Left cardiac atrium (tissue), 4 donors: ENCODE measurements at regions not wholly inside any gene's neighbourhood (a gene's known extent, or its start where the extent isn't known, plus 50 kb on each side); places are given as distances from the start of the nearest gene placed in this dataset.
A peak's percentile ranks its signal among the peaks of the same experiment; 100 is the strongest.
"Not testable (repeated sequence)": the region's sequence is repeated elsewhere in the genome, so short reads cannot be mapped to it uniquely, and the experiment has no call there.

Experiments used
- ATAC-seq, 2 donors: fragments of 200-7000 bp; cut with Tn5 transposase; one replicate each; pipeline ENCODE4 v1.9.1; 2020; ENCODE audit warnings: mild to moderate bottlenecking in 2 of 2, moderate library complexity in 2 of 2
- DNase-seq: peaks from one replicate; pipeline ENCODE4 v3.0.0-alpha.2; 2020
- intact Hi-C, 2 donors: fragments of 100-400 bp; cut with DNase I; formaldehyde crosslinking; loops; one replicate each; pipeline versions ENCODE4 v1.14.1 to v1.15.1; 2022 to 2023
- donor health status: DM: no; HTN: yes; CAD: no.
- donor health status: DM: no; HTN: yes; CAD: no; lungs with severe emphysema.
- donor health status: DM: yes; HTN: yes; CAD: no.
- donor health status: Dilated cardiomyopathy.

DNA sequence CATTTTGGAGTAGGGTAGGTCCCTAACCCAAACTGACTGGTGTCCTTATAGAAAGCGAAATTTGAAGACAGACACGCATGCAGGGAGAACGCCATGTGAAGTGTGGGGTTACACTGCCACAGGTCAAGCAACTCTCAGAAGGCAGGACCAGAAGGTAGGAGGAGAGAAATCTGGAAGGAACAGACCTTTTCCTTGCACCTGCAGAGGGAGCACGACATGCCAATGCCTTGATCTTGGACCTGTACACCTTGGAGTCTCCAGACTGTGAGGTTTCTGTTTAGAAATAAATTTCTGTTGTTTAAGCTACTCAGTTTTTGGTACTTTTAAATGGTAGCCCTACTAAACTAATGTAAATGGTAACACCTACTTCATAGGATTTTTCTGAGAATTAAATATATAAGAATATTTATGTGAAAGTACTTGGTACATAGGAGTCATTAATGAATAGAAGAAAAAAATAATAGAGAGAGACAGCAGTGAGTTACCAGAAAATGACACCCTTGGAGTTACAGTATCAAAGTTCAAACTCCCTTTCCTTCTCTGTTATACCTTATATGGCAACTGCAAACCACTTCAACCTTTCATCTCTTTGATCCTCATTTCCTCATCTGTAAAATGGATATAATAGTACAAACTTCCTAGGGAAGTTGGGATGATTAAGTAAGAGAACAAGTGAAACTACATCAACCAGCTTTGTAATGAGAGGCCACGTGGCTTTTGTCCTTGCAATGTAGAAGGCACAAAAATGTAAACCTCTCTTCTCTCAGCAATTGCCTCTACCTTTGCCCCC lies 184.9 kb upstream of the PARD3B start:
- intact Hi-C loops, result no loop called here
- DNase-seq (no peak), ATAC-seq (no peak)

DNA sequence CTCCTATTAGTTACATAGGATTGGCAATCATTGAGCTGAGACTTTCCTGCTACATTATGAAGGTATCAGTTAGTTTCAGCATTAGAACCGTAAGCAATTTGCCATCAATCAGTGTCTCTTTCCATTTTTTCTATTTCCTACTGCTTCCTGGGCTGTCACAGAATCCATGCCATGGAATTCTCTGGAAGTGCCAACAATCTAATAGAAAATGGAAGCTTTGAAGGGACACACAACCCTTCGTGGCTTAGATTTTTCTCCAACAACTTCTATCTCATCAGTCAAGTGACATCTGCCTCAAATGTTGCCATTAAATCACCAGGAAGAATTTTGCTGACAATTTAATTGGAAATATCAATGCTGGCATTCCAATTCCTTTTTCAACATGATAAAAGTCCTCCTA lies 183.5 kb upstream of the PARD3B start:
- DNase-seq (no peak), ATAC-seq (no peak)
- intact Hi-C loops, result no loop called here

DNA sequence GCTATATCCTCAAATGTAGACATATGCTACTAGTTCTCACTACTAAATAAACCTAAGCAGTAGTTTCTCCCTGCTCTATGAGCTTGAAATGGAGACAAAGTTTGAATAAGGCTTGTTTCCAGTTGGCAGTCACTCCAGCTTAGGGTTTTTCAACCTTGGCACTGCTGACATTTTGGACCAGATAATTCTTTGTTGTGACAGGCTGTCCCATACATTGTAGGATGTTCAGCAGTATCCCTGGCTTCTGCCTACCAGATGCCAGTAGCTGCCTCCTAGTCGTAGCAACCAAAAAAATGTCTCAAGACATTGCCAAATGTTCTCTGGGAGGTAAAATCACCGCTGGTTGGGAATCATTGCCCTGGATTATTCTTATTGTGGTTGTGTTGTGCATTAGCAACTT lies 182.7 kb upstream of the PARD3B start:
- no peak for ATAC-seq
- DNase-seq, result no peak
- intact Hi-C loops, result no loop called here

DNA sequence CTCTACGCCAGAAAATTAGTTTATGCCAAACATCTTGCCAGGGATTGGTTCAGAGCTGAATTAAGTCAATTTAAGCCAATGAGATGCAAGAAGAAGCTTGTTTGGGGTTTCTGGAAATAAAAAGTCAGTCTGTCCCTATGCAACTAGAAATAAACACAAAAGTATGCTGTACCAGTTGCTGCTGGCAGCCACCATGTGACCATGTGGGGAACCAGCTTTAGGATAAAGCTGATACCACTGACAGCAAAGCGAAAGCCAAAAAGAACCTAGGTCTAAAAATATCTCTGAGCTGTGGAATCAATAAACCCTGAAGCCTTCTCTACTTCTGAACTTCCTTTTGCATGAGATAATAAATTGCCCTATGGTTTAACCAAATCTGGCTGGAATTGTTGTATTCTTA lies 181.8 kb upstream of the PARD3B start:
- no peak for DNase-seq
- intact Hi-C loops, result no loop called here
- ATAC-seq, result no peak

DNA sequence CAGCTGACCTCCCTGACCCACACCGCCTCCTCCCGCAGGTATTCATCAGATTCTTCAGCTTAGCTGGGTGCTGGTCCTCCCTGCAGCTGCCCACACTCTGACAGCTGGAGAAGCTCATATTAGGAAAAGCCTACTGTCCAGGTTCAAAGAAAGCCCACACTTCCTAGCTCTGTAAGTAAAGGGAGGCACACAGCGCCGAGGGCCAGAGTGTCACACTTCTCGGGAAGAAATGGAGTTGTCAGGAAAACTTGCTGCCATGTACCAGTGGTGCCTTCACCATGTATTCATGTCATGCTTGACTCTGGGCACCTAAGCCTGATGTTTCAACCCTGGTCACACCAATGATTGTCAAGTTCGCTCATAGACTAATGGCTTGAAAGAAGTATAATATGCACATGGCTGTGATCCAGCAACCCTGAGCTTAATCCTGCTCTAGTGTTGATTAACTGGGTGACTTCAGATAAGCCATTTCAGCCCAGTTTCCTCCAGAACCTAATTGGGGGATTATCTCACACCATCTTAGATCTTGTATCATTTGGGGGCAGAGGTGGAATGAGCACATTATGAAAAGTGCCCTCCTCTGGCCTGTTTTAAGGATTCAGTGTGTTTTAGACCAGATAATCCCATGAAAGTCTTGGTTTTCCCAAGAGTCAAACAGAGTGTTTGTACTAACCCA lies 180.3 kb upstream of the PARD3B start:
- DNase-seq (no peak), ATAC-seq (no peak)
- intact Hi-C loops, result no loop called here

DNA sequence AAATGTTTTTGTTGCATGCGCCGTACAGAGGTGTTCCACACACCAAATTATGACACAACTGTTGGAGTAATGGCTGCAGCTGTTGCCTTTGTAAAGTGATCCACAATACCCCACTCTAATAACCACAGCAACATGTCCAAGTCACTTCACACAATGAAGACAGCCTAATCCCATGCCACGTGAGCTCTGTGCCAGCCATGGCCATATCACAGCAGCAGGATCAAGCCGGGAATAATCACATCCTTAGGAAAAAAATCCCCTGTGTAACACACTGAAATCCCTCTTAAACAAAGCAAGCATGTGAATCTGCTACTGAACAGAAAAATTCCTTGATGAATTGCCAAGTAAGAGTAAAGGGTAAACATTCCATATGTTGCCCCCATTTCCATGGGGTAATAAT lies 179.5 kb upstream of the PARD3B start:
- intact Hi-C loops, result no loop called here
- ATAC-seq (peak; percentile 59 to 63), DNase-seq (no peak)

DNA sequence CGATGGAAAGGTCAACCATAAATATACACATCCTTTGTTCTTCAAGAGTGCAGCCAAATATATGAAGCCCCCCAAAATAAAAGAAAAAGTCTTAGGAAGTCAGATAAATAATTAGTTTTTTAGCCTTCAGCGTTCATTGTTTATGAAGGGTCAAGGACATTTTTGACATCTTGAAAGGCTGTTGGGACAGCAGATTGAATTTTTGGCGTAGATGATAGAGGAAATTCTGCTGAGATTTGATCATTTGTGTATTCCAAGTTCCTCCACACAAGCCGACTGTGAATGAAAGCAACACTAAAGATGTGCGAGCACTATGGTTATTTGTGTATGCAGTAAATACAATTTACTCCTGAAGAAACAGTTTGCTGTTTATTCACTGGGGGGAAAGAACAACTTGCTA lies 177.8 kb upstream of the PARD3B start:
- DNase-seq, result no peak
- intact Hi-C loops, result no loop called here
- ATAC-seq, result no peak

DNA sequence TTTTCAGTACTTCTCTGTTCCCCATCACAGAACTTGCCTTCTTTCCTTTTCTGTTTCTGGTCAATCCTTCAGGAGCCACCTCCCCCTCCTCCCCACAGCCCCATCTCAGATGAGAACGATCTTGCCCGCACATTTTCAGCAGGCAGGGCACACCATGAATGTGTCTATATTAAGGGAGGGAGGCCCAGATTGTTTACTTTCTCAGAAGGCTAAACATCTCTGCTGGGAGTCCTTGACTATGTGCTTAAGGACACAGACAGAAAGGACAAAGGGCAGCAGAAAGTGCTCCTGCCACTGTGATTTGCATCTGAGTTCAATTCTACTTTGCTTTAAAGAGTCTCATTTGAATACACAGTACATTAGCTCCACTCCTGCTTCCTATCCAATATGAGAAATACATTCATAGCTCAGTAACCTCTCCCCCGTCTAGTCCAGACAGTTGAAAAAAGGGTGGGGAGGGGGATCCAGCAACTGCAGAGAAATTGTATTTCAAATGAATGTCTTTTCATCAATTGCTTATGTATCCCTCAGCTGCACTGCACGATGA lies 175.0 kb upstream of the PARD3B start:
- intact Hi-C loops, result no loop called here
- no peak for ATAC-seq

DNA sequence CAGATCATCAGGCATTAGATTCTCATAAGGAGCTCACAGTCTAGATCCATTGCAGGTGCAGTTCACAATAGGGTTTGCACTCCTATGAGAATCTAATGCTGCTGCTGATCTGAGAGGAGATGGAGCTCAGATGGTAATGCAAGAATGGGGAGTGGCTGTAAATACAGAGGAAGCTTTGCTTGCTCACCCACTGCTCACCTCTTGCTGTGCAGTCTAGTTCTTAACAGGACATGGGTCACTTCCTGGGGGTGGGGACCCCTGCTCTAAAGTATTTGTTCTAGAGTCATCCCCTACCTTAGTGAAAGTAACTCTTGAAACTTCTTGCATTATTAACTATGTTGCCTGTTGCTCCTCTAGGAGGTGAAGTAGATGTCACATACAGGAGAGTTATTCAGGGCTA lies 171.3 kb upstream of the PARD3B start:
- intact Hi-C loops, result no loop called here
- ATAC-seq (no peak), DNase-seq (no peak)

More for the DNA sequence above, 175.0 kb upstream of the PARD3B start:
- DNase-seq, result no peak

DNA sequence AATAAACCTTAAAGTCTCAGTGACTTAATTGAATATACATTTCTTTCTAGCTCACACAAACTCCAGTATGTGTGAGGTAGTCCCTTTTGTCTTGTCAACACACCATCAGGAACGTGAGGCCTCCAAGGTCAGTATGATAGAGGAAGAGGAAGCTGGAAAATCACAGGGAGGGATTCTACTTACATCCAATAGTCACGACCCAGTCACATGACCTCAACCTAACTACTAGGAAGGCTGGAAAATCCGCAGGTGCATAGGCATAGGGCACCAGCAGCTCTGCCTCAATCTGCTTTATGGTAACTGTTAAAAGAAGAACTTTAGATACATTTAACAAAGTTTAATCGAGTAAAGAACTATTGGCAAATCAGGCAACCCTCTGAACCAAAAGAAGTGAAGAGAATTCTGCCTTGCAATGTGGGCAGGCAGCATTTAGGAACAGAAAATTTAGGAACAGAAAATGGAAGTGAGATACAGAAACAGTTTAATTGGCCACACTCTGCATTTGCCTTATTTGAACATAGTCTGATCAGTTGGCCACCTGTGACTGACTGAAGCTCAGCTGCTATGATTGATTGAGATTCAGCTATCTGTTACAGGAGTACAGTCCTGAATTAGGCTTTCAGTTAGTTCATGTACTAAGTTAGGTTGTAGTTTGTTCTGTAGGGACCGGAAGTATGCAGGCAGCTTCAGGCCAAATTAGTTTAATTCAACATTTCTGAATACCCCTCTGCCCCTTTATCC lies 165.0 kb upstream of the PARD3B start:
- DNase-seq, result no peak
- no peak for ATAC-seq
- intact Hi-C loops, result no loop called here

DNA sequence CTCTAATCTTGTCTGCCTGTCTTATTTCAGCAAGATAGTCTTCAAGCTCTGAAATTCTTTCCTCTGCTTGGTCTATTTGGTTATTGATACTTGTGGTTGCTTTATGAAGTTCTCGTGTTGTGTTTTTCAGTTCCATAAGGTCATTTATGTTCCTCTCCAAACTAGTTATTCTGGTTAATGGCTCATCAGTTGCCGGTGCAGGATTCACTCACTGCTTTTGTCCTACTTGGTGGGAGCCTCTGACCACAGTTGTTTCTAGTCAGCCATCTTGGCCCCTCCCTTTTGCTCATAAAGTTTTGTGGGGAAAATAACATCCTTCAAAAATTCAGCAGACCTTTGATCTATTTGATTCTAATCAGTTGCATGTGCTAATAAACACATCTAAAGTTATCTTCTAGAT lies 158.6 kb upstream of the PARD3B start:
- no peak for DNase-seq
- intact Hi-C loops, result no loop called here
- ATAC-seq, result no peak

DNA sequence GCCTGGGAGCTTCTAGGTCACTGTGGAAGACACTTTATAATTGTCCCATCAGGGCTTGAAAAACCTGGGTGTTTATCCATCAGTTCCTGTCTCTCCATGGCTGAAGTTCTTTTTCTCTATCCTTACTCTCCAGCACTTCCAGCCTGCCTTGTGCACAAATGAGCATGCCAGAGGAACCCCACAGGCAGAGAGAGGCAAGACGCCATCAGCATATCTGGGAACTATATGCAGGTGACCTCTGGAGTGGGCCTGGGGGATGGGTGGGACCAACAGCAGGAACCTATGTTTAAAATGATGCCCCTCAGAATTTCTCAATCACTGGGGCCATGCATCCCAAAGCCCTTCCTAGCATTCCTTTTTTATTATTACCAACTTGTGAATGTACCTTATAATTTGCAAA lies 156.2 kb upstream of the PARD3B start:
- ATAC-seq (no peak), DNase-seq (no peak)
- intact Hi-C loops, result no loop called here

DNA sequence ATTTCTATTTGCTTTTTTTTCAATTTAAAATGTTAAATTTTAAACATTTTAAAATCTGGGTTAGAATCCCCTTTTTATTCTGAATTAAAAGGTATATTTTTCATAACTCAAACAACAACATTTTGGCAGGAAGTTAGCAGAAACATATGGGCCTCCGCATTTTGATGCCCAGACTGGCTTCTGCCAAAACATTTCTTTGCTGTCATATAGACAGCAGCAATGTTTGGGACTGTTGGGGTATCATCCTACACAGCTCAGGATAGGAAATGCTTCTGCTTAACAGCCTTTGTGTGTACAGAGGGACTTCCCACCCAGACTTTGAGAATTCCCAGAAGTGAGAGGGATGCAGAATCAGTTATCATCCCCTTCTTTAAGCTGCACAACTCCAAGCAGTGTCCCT lies 155.4 kb upstream of the PARD3B start:
- ATAC-seq, result no peak
- intact Hi-C loops, result no loop called here
- no peak for DNase-seq

DNA sequence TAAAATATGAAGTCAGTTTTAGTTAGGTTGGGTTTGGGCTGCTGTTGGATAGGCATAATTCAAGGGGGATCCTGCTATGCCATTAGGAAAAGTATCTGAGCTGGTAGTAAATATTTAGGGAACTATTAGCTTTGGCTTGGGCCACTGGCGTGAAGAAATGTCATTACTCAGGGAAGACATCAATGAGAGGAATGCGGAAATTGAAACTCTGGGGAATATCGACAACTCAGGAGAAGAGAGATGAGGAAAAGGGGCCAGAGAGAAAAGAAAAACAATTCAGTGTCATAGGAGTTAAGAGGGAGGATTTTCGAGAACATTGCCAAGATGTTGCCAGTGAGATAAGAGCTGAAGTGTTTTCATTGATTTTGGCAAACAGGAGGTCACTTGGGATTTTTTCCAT lies 149.7 kb upstream of the PARD3B start:
- ATAC-seq (no peak), DNase-seq (no peak)
- intact Hi-C loops, result no loop called here

DNA sequence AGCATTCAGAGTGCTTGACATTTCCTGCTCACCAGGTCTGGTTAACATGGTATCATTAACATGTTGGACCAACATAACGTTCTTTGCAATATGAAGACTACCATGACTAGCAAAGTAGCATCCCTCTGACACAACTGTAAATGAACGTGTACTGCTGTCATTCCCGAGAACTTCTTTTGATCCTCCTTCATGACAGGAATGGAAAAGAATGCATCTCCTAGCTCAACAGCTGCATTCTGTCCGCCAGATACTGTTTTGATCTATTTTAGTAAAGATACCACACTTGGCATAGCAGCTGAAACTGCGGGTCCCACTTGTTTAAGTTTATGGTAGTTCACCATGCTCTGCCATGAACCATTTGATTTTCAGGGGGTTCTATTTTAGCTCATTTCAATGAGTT lies 144.2 kb upstream of the PARD3B start:
- no peak for DNase-seq
- ATAC-seq, result no peak
- intact Hi-C loops, result no loop called here

DNA sequence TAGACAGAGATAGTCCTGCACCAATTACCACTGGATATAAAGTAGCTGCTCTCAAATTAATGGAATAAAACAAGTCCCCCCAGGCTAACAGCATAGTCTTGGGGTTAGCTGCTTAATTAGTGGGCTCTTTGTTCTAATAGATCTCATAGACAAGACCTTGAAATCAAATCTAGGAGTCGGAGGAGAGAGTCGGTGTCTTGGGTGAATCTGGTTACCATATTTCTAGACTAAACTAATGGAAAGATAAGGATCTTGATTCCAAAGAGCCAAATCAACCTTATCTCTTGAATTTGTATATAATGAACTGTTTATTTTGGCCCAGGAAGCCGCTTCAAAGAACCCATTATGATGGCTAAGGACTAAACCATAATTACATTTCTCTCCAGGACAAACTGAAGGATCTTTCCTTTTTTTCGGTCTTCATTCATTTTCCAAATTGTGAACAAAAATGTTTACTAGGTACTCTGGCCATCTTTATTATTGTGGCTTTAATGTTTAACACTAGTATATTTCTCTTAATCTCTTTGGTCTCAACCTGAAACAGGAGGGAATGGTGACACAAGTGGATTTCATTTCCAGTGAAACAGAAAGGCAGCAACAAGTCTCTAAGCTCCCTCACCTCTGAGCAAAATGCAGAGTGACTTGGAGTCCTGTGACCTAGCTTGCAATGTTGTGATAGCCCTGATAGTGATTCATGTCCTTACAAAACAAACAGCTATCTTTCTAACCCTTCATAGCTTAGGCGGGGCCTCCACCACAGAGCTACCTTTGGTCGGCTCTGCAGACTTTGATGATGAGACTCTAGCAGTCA lies 137.9 kb upstream of the PARD3B start:
- intact Hi-C loops, result no loop called here
- ATAC-seq (no peak), DNase-seq (no peak)

DNA sequence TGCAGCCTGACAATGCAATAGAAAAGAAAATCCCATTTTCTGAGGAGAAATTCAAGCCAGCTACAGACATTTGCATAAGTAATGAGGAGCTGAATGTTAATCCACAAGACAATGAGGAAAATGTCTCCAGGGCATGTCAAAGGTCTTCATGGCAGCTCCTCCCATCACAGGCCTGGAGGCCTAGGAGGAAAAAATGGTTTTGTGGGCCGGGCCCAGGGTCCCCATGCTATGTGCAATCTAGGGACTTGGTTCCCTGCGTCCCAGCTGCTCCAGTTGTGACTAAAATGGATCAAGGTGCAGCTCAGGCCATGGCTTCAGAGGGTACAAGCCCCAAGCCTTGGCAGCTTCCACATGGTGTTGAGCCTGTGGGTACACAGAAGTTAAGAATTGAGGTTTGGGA lies 132.5 kb upstream of the PARD3B start:
- ATAC-seq, intact Hi-C loops, DNase-seq: not testable (repeated sequence)

DNA sequence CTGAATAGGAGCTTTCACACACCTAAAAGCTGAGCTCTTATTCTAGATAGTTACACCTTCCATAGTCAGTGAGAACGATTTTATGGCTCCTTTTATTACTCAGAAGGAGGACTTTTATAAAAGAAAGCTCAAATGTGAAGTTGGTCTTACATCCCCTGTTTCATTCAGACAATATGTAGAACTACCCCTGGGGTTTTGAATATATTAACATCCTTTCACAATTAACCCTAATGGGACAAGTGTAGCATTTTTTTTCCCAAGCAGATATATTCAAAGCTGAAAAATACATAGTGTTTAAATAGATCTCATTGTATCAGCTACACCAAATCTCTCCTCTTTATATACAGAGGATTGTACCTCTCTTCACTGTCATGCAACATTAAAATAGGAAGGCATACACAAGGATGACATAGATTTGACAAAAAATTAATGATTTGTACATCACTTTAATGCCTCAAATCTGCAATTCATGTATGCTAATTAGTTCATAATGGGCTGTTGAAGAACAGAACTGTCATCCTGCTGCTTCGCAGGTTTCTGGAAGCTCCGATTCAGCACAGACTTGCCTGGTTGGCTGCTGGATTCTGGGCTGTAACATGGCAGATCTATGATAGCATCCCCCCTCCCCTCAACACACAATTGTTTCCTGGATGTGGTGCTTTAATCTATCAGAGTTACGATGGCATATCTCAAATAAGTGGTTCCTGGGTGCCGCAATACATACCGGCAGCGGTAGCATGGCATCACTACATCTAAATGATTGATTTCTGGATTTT lies 129.7 kb upstream of the PARD3B start:
- DNase-seq (no peak), ATAC-seq (no peak)
- intact Hi-C loops, result no loop called here

DNA sequence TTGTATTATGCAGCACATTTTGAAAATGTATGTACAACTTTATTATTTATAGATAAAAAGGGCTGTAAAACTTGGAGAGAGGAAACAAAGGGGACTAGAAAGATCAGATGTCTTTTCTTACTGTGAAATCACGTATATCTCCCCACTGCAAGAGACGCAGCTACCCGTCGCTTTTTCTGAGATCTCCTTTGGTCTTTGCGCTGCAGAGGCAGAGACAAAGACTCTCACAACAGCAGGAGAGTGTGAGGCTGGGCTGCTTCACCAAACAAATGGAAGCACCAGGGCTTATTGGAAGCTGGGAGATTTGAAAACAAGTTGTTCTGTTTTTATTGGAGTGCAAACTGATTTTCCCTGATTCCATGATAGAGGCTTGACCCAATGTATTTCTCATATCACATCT lies 129.0 kb upstream of the PARD3B start:
- intact Hi-C loops, result no loop called here

More for the DNA sequence above, 129.0 kb upstream of the PARD3B start:
- ATAC-seq, result no peak
- DNase-seq, result no peak
